ENCODE measurements at regions not wholly inside any gene's neighbourhood (a gene's known extent, or its start where the extent isn't known, plus 50 kb on each side); places are given as distances from the start of the nearest gene placed in this dataset.

DNA sequence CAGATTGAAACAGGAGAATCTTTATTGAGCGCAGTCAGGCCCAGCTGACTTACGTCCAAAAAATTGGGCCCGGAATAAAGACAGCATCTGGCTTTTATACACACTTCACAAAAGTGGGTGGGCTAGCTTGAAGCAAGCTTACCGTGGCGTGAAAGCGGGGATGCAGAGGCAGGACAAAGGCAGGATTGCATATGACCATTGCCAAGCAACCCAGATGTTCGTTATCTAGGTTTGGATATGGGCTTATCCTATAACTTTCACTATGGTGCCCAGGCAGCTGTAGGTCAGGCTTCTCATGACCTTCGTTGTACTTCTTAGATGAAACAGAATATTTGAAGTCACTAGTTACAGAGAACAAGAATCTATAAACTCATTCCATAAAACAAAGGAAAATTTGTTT lies 1575.6 kb upstream of the RAG2 start:
- TF ChIP-seq POLR2A (IDR thresholded peaks at IDR 0.05; ENCODE audit: low read length) (no peak), EP300 (IDR thresholded peaks at IDR 0.05) (no peak), EHF (CRISPR knock-in tag; IDR thresholded peaks at IDR 0.05) (no peak), ESRRA (IDR thresholded peaks at IDR 0.05; ENCODE audit: borderline replicate concordance, low read length) (no peak), HDAC2 (IDR thresholded peaks at IDR 0.05) (no peak)
- TF ChIP-seq, protein P1, sequence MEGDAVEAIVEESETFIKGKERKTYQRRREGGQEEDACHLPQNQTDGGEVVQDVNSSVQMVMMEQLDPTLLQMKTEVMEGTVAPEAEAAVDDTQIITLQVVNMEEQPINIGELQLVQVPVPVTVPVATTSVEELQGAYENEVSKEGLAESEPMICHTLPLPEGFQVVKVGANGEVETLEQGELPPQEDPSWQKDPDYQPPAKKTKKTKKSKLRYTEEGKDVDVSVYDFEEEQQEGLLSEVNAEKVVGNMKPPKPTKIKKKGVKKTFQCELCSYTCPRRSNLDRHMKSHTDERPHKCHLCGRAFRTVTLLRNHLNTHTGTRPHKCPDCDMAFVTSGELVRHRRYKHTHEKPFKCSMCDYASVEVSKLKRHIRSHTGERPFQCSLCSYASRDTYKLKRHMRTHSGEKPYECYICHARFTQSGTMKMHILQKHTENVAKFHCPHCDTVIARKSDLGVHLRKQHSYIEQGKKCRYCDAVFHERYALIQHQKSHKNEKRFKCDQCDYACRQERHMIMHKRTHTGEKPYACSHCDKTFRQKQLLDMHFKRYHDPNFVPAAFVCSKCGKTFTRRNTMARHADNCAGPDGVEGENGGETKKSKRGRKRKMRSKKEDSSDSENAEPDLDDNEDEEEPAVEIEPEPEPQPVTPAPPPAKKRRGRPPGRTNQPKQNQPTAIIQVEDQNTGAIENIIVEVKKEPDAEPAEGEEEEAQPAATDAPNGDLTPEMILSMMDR (IDR thresholded peaks at IDR 0.05) = no peak
